ENCODE measurements at regions not wholly inside any gene's neighbourhood (a gene's known extent, or its start where the extent isn't known, plus 50 kb on each side); places are given as distances from the start of the nearest gene placed in this dataset.

DNA sequence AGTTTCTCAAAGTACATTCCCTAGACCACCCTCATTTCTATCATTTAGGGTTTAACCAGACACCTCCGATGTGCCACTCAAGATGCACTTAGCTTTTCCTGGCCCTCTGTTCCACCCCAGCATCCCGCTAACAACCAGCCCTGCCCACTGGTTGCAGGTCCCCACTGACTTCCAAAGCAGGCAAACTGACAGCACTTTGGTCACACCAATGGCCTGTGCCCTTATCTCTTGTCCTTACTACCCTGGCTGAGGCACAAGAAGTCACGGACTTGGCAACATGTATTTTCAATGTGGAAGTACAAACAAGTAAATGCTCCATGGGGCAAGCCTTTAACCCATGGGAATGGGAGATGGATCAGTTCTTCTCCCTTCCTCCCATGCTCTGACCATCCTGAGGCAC is 357.1 kb downstream of the OMA1 start:
- H3K27me3 ChIP-seq (ENCODE audit: insufficient read depth, low read length) = peaks cover 15% of the 10 kb centered on the region
- DNase-seq (ENCODE audit: low read depth, low spot score) (no peak), ATAC-seq (no peak)
- H4K20me1 ChIP-seq (ENCODE audit: insufficient read depth) = no peaks in the 10 kb centered on the region
- ChIA-PET RAD21 (ENCODE audit: low non-redundant PET in 1 of 2, low total read pairs in 2 of 2, uncharacterized antibody in 2 of 2, unreplicated experiment in 2 of 2) (no interaction called here), CTCF (no interaction called here), POLR2A (no interaction called here)
- H3K9me3 ChIP-seq (ENCODE audit: control insufficient read depth in 1 of 2, insufficient read depth in 1 of 2, low read depth in 1 of 2, low read length in 2 of 2) = no peaks in the 10 kb centered on the region
- intact Hi-C loops (cut with micrococcal nuclease) = no loop called here
- H3K4me2 ChIP-seq (ENCODE audit: low read length) = no peak overlapping the region
- no TSS peak for BruUV-seq (replicated peaks)
- H3K36me3 ChIP-seq (ENCODE audit: control insufficient read depth in 1 of 2, insufficient read depth in 2 of 2, low read length in 2 of 2) = no peaks in the 10 kb centered on the region
- H3K9ac ChIP-seq (ENCODE audit: low read length) = no peak overlapping the region
- H3K4me3 ChIP-seq (replicated peaks in 1 of 2; ENCODE audit: low read depth in 1 of 2, low read length in 2 of 2) = no peak overlapping the region
- H3K9me2 ChIP-seq (ENCODE audit: insufficient read depth) = no peaks in the 10 kb centered on the region
- no peaks in the 10 kb centered on the region for H3K4me1 ChIP-seq (ENCODE audit: control insufficient read depth in 1 of 2, insufficient read depth in 2 of 2, low read length in 2 of 2)
- H3K79me2 ChIP-seq (ENCODE audit: insufficient read depth, low read length) = no peaks in the 10 kb centered on the region
- no peak overlapping the region for H2AFZ ChIP-seq (ENCODE audit: low read depth, low read length, poor library complexity, severe bottlenecking)
- no peak overlapping the region for H3K27ac ChIP-seq (ENCODE audit: low read depth, low read length)
- TF ChIP-seq, protein P1, sequence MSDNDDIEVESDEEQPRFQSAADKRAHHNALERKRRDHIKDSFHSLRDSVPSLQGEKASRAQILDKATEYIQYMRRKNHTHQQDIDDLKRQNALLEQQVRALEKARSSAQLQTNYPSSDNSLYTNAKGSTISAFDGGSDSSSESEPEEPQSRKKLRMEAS (IDR thresholded peaks at IDR 0.05) = no peak
- TF ChIP-seq CBX3 (IDR thresholded peaks at IDR 0.05; ENCODE audit: low read depth) = no peak

DNA sequence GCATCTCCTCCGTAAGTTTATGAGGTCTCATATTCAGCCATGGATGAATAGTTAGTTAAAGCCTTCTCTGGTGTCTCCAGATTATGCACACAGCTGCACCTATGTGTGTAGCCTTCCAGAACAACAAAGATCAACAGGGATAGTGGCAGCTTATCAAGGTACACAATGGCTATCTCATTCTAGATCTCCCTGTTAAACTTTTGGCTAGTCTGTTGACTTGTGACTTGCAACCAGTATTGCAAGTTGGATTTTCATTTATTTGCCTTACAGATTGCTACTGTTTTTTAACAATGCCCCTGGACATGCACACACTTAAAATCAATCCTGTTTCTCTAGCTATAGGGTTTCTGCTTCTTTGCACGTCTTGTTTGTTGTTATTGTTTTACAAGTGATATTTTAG is 363.2 kb downstream of the OMA1 start:
- CTCF ChIA-PET = no interaction called here
- no peaks in the 10 kb centered on the region for H3K4me1 ChIP-seq (ENCODE audit: control insufficient read depth in 1 of 2, insufficient read depth in 2 of 2, low read length in 2 of 2)
- ATAC-seq = no peak

More for the DNA sequence above, 363.2 kb downstream of the OMA1 start:
- no peak overlapping the region for H3K27ac ChIP-seq (ENCODE audit: low read depth, low read length)
- no peaks in the 10 kb centered on the region for H3K9me3 ChIP-seq (ENCODE audit: control insufficient read depth in 1 of 2, insufficient read depth in 1 of 2, low read depth in 1 of 2, low read length in 2 of 2)
- no peaks in the 10 kb centered on the region for H3K9me2 ChIP-seq (ENCODE audit: insufficient read depth)
- intact Hi-C loops (cut with micrococcal nuclease) = no loop called here
- BruUV-seq (replicated peaks) = no TSS peak
- no peak overlapping the region for H3K4me2 ChIP-seq (ENCODE audit: low read length)
- DNase-seq (ENCODE audit: low read depth, low spot score) = no peak
- no peaks in the 10 kb centered on the region for H3K79me2 ChIP-seq (ENCODE audit: insufficient read depth, low read length)
- H2AFZ ChIP-seq (ENCODE audit: low read depth, low read length, poor library complexity, severe bottlenecking) = no peak overlapping the region
- ChIA-PET POLR2A (no interaction called here), RAD21 (ENCODE audit: low non-redundant PET in 1 of 2, low total read pairs in 2 of 2, uncharacterized antibody in 2 of 2, unreplicated experiment in 2 of 2) (no interaction called here)
- TF ChIP-seq ELF1 (IDR thresholded peaks at IDR 0.05; ENCODE audit: borderline replicate concordance, low read depth) = no peak
- no peak for TF ChIP-seq CBX3 (IDR thresholded peaks at IDR 0.05; ENCODE audit: low read depth)
- TF ChIP-seq, protein P1 (IDR thresholded peaks at IDR 0.05) = no peak
- TF ChIP-seq, protein P2, sequence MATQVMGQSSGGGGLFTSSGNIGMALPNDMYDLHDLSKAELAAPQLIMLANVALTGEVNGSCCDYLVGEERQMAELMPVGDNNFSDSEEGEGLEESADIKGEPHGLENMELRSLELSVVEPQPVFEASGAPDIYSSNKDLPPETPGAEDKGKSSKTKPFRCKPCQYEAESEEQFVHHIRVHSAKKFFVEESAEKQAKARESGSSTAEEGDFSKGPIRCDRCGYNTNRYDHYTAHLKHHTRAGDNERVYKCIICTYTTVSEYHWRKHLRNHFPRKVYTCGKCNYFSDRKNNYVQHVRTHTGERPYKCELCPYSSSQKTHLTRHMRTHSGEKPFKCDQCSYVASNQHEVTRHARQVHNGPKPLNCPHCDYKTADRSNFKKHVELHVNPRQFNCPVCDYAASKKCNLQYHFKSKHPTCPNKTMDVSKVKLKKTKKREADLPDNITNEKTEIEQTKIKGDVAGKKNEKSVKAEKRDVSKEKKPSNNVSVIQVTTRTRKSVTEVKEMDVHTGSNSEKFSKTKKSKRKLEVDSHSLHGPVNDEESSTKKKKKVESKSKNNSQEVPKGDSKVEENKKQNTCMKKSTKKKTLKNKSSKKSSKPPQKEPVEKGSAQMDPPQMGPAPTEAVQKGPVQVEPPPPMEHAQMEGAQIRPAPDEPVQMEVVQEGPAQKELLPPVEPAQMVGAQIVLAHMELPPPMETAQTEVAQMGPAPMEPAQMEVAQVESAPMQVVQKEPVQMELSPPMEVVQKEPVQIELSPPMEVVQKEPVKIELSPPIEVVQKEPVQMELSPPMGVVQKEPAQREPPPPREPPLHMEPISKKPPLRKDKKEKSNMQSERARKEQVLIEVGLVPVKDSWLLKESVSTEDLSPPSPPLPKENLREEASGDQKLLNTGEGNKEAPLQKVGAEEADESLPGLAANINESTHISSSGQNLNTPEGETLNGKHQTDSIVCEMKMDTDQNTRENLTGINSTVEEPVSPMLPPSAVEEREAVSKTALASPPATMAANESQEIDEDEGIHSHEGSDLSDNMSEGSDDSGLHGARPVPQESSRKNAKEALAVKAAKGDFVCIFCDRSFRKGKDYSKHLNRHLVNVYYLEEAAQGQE (IDR thresholded peaks at IDR 0.05; ENCODE audit: low read depth) = no peak
- TF ChIP-seq POLR2A (IDR thresholded peaks at IDR 0.05; ENCODE audit: borderline replicate concordance, extremely low read depth, insufficient read depth, insufficient read length) = no peak
- TF ChIP-seq SRF (IDR thresholded peaks at IDR 0.05; ENCODE audit: low read depth) = no peak
- no peak for TF ChIP-seq EZH2phosphoT487 (IDR thresholded peaks at IDR 0.05; ENCODE audit: borderline replicate concordance)
- no peak for TF ChIP-seq EGR1 (IDR thresholded peaks at IDR 0.05; ENCODE audit: low read depth)
- TF ChIP-seq ZFX (IDR thresholded peaks at IDR 0.05) = no peak
- H3K4me3 ChIP-seq (replicated peaks in 1 of 2; ENCODE audit: low read depth in 1 of 2, low read length in 2 of 2) = no peak overlapping the region
- no peaks in the 10 kb centered on the region for H4K20me1 ChIP-seq (ENCODE audit: insufficient read depth)
- H3K36me3 ChIP-seq (ENCODE audit: control insufficient read depth in 1 of 2, insufficient read depth in 2 of 2, low read length in 2 of 2) = no peaks in the 10 kb centered on the region
- H3K9ac ChIP-seq (ENCODE audit: low read length) = no peak overlapping the region
- H3K27me3 ChIP-seq (ENCODE audit: insufficient read depth, low read length) = peaks cover 10% of the 10 kb centered on the region; the same call in 1 of the 2 replicates
